Caco-2 (cell line): ENCODE measurements at regions not wholly inside any gene's neighbourhood (a gene's known extent, or its start where the extent isn't known, plus 50 kb on each side); places are given as distances from the start of the nearest gene placed in this dataset.

ENCODE experiments used
- BruUV-seq: library from RNA; stranded (reverse); fragments of 400-500 nt; replicated peaks from 2 replicates; lab custom pipeline; 2021; lab: Mats Ljungman, UMichigan
- CTCF ChIA-PET: fragments of 300-600 bp; sonication (Branson Sonifier 250); formaldehyde crosslinking; loops from one replicate; lab custom pipeline; 2022; ENCODE audit warnings: antibody characterized with exemption; lab: Charles Lee
- POLR2A ChIA-PET: fragments of 300-600 bp; sonication (Branson Sonifier 250); formaldehyde crosslinking; loops from one replicate; lab custom pipeline; 2022; ENCODE audit warnings: antibody characterized with exemption; lab: Charles Lee
- DNase-seq, 2 experiments: peaks; one replicate each; pipeline versions ENCODE4 v3.0.0 to v3.0.0-alpha.2; 2020 to 2022
- H3K27me3 ChIP-seq: replicated peaks from 2 replicates; pipeline ENCODE4 v1.6.0; 2011; ENCODE audit warnings: low read length; ENCODE audit not compliant: control insufficient read depth, insufficient read depth
- H3K36me3 ChIP-seq: 2 replicates; pipeline ENCODE4 v1.5.1; 2011; ENCODE audit warnings: low read length; ENCODE audit not compliant: control insufficient read depth, insufficient read depth
- H3K4me1 ChIP-seq: fragments of 250-450 bp; sonication (Bioruptor Pico); 2 replicates; pipeline ENCODE4 v1.5.1; 2020; ENCODE audit warnings: mild to moderate bottlenecking
- H3K4me3 ChIP-seq: 2 replicates; pipeline ENCODE4 v1.5.1; 2011; ENCODE audit warnings: low read depth, mild to moderate bottlenecking, control low read depth, low read length
- H3K9me3 ChIP-seq: fragments of 250-450 bp; sonication (Bioruptor Pico); 2 replicates; pipeline ENCODE4 v1.5.1; 2020; ENCODE audit warnings: mild to moderate bottlenecking, moderate library complexity
- H3K27ac Mint-ChIP-seq: one replicate; pipeline ENCODE4 v1.8.0; 2022; ENCODE audit warnings: mixed read lengths; ENCODE audit not compliant: unreplicated experiment
- H3K27me3 Mint-ChIP-seq: one replicate; pipeline ENCODE4 v1.8.0; 2022; ENCODE audit warnings: mixed read lengths; ENCODE audit not compliant: insufficient read depth, unreplicated experiment
- H3K36me3 Mint-ChIP-seq: one replicate; pipeline ENCODE4 v1.8.0; 2022; ENCODE audit warnings: mild to moderate bottlenecking, mixed read lengths; ENCODE audit not compliant: insufficient read depth, unreplicated experiment
- H3K4me1 Mint-ChIP-seq: one replicate; pipeline ENCODE4 v1.8.0; 2022; ENCODE audit warnings: low read depth, mixed read lengths; ENCODE audit not compliant: unreplicated experiment
- H3K4me3 Mint-ChIP-seq: one replicate; pipeline ENCODE4 v1.8.0; 2022; ENCODE audit warnings: mild to moderate bottlenecking, moderate library complexity, mixed read lengths; ENCODE audit not compliant: unreplicated experiment
- H3K9me3 Mint-ChIP-seq: one replicate; pipeline ENCODE4 v1.8.0; 2022; ENCODE audit warnings: mixed read lengths; ENCODE audit not compliant: unreplicated experiment
- intact Hi-C: fragments of 100-400 bp; cut with micrococcal nuclease; formaldehyde crosslinking; loops from one replicate; pipeline ENCODE4 v1.10.0; 2022; ENCODE audit not compliant: unreplicated experiment
- TF ChIP-seq, protein P1 (sequence below), 2 experiments: fragments of 200-600 bp in 1 of 2; IDR thresholded peaks; 1 replicate in 1 of 2; 2 replicates in 1 of 2; pipeline versions ENCODE4 v1.5.1 to v1.8.0; 2011 to 2022; ENCODE audit warnings: antibody characterized with exemption in 1 of 2, control low read depth in 1 of 2, inconsistent platforms in 1 of 2, low read depth in 1 of 2, low read length in 1 of 2, mild to moderate bottlenecking in 1 of 2, moderate library complexity in 1 of 2; ENCODE audit not compliant: insufficient read depth in 1 of 2, severe bottlenecking in 1 of 2, unreplicated experiment in 1 of 2

DNA sequence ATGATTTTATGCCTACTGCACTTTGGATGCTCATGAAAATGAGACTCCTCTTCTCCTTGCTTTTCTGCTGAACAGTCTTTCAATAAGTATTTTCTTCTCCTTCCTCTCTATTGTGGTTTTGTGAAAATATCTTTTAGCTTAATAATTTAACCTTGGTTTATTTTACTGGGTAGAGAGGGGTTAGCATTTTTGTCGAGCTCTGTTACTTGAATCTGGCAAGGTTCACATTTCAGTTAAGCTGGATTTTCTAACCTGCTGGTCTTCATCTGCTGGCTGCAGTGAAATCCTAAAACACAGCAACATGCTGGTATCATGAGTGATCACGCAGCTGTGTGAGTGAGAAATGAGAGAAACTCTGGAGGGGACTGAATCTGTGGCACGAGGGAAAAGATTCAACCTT lies 222.7 kb upstream of the NOX3 start:
- Mint-ChIP-seq H3K27ac (no peak overlapping the region), H3K9me3 (no peaks in the 10 kb centered on the region), H3K36me3 (no peaks in the 10 kb centered on the region), H3K27me3 (no peaks in the 10 kb centered on the region), H3K4me3 (no peak overlapping the region), H3K4me1 (no peaks in the 10 kb centered on the region)
- Histone ChIP-seq H3K27me3 (no peaks in the 10 kb centered on the region), H3K4me1 (no peaks in the 10 kb centered on the region), H3K36me3 (no peaks in the 10 kb centered on the region), H3K9me3 (no peaks in the 10 kb centered on the region), H3K4me3 (no peak overlapping the region)
- POLR2A ChIA-PET = no interaction called here
- DNase-seq = no peak
- BruUV-seq = no TSS peak
- CTCF ChIA-PET = no interaction called here
- intact Hi-C loops = no loop called here
- TF ChIP-seq, protein P1, sequence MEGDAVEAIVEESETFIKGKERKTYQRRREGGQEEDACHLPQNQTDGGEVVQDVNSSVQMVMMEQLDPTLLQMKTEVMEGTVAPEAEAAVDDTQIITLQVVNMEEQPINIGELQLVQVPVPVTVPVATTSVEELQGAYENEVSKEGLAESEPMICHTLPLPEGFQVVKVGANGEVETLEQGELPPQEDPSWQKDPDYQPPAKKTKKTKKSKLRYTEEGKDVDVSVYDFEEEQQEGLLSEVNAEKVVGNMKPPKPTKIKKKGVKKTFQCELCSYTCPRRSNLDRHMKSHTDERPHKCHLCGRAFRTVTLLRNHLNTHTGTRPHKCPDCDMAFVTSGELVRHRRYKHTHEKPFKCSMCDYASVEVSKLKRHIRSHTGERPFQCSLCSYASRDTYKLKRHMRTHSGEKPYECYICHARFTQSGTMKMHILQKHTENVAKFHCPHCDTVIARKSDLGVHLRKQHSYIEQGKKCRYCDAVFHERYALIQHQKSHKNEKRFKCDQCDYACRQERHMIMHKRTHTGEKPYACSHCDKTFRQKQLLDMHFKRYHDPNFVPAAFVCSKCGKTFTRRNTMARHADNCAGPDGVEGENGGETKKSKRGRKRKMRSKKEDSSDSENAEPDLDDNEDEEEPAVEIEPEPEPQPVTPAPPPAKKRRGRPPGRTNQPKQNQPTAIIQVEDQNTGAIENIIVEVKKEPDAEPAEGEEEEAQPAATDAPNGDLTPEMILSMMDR (IDR thresholded peaks at IDR 0.05; ENCODE audit: insufficient read depth in 1 of 2, low read depth in 1 of 2, low read length in 1 of 2, severe bottlenecking in 1 of 2, unreplicated experiment in 1 of 2) = no peak

DNA sequence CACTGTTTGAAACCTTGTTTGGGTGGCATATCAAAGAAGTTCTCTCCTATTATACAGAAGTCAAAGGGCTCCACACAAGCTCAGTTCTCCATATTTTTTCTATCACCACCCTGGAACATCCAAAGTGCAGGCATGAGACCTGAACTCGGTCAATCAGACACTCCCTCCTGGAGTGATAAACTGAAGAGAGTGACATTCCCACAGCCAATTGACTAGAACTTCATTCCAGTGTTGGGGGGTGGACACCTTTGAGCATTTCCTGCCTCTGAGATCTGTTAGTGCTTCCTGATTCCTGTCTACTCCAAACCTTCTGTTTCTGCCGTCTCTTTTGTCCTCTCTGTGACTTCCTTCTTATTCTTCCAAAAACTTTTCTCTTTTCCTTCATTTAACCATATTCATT lies 220.7 kb upstream of the NOX3 start:
- Histone ChIP-seq H3K27me3 (no peaks in the 10 kb centered on the region), H3K36me3 (no peaks in the 10 kb centered on the region), H3K9me3 (no peaks in the 10 kb centered on the region), H3K4me1 (no peaks in the 10 kb centered on the region), H3K4me3 (no peak overlapping the region)
- BruUV-seq = no TSS peak
- TF ChIP-seq, protein P1 (IDR thresholded peaks at IDR 0.05; ENCODE audit: insufficient read depth in 1 of 2, low read depth in 1 of 2, low read length in 1 of 2, severe bottlenecking in 1 of 2, unreplicated experiment in 1 of 2) = no peak
- Mint-ChIP-seq H3K27me3 (no peaks in the 10 kb centered on the region), H3K27ac (no peak overlapping the region), H3K9me3 (no peaks in the 10 kb centered on the region), H3K4me1 (no peaks in the 10 kb centered on the region), H3K4me3 (no peak overlapping the region), H3K36me3 (no peaks in the 10 kb centered on the region)
- intact Hi-C loops = no loop called here
- DNase-seq = no peak
- CTCF ChIA-PET = no interaction called here
- POLR2A ChIA-PET = no interaction called here

DNA sequence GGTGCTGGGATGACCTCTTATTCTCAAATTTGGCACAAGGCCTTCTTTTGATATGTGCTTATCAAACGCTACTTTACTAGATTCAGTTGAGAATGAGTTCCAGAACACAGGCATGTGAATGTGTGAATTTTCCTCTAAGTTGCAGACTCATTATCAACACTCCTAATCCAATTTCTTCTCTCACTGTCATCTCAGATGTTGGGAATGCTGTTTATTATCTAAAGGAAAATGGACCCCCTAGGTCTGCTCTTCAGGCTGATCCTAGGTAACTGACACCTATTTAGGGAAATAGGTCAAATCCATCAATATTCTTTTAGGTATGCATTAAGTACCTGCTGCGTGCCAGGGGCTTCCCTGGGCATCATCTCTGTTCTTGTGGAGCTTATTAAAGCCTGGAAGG lies 215.0 kb upstream of the NOX3 start:
- Histone ChIP-seq H3K4me1 (no peaks in the 10 kb centered on the region), H3K36me3 (no peaks in the 10 kb centered on the region), H3K27me3 (no peaks in the 10 kb centered on the region), H3K9me3 (no peaks in the 10 kb centered on the region), H3K4me3 (no peak overlapping the region)
- H3K36me3 Mint-ChIP-seq = no peaks in the 10 kb centered on the region
- no peaks in the 10 kb centered on the region for H3K4me1 Mint-ChIP-seq
- ChIA-PET POLR2A (no interaction called here), CTCF (no interaction called here)
- H3K27me3 Mint-ChIP-seq = no peaks in the 10 kb centered on the region
- H3K9me3 Mint-ChIP-seq = no peaks in the 10 kb centered on the region
- intact Hi-C loops = no loop called here
- no peak overlapping the region for H3K4me3 Mint-ChIP-seq
- BruUV-seq = no TSS peak
- TF ChIP-seq, protein P1 (IDR thresholded peaks at IDR 0.05; ENCODE audit: insufficient read depth in 1 of 2, low read depth in 1 of 2, low read length in 1 of 2, severe bottlenecking in 1 of 2, unreplicated experiment in 1 of 2) = no peak
- no peak for DNase-seq
- H3K27ac Mint-ChIP-seq = no peak overlapping the region
